Endothelial cell of umbilical vein (primary cell): ENCODE measurements at regions not wholly inside any gene's neighbourhood (a gene's known extent, or its start where the extent isn't known, plus 50 kb on each side); places are given as distances from the start of the nearest gene placed in this dataset.

Source experiments
- BruUV-seq: library from RNA; stranded (reverse); fragments of 400-500 nt; replicated peaks from 2 replicates; lab custom pipeline; 2021; lab: Mats Ljungman, UMichigan
- CTCF ChIA-PET: fragments of 300-600, 350-600 bp; sonication (Branson Sonifier 250); formaldehyde crosslinking; loops from one replicate; lab custom pipeline; 2021; ENCODE audit warnings: antibody characterized with exemption, inconsistent platforms; lab: Charles Lee
- POLR2A ChIA-PET: fragments of 300-600, 350-600 bp; sonication (Branson Sonifier 250); formaldehyde crosslinking; loops from one replicate; lab custom pipeline; 2021; ENCODE audit warnings: antibody characterized with exemption, inconsistent platforms; lab: Charles Lee
- DNase-seq: peaks from one replicate; pipeline ENCODE4 v3.0.0-alpha.2; 2011; ENCODE audit warnings: low read depth, low spot score
- FAIRE-seq: peaks from 2 replicates; lab custom pipeline; 2011; peaks lifted over from hg19 to GRCh38; lab: Jason Lieb, UNC
- H2AFZ ChIP-seq: 2 replicates; pipeline ENCODE4 v1.6.0; 2012; ENCODE audit warnings: low read depth, low read length, control low read depth, inconsistent platforms
- H3K27ac ChIP-seq: 2 replicates; pipeline ENCODE4 v1.5.1; 2011; ENCODE audit warnings: low read depth, mild to moderate bottlenecking, control low read depth, low read length, moderate library complexity; ENCODE audit not compliant: insufficient read depth
- H3K27me3 ChIP-seq, 2 experiments: 2 replicates each; pipeline versions ENCODE4 v1.6.0 to v1.6.1; 2011; ENCODE audit warnings: low read length in 2 of 2, mixed read lengths in 1 of 2; ENCODE audit not compliant: control insufficient read depth in 2 of 2, insufficient read depth in 2 of 2
- H3K36me3 ChIP-seq, 2 experiments: 2 replicates in 1 of 2; 3 replicates in 1 of 2; pipeline ENCODE4 v1.5.1; 2011; ENCODE audit warnings: low read length in 2 of 2, mild to moderate bottlenecking in 1 of 2, moderate library complexity in 1 of 2; ENCODE audit not compliant: control insufficient read depth in 2 of 2, insufficient read depth in 2 of 2; ENCODE audit errors: extremely low read depth in 1 of 2
- H3K4me1 ChIP-seq: 3 replicates; pipeline ENCODE4 v1.5.1; 2011; ENCODE audit warnings: mild to moderate bottlenecking, low read length; ENCODE audit not compliant: control insufficient read depth, insufficient read depth; ENCODE audit errors: extremely low read depth
- H3K4me2 ChIP-seq: 2 replicates; pipeline ENCODE4 v1.6.1; 2011; ENCODE audit warnings: low read length, control low read depth, mixed read lengths; ENCODE audit not compliant: insufficient read depth
- H3K4me3 ChIP-seq, 3 experiments: fragments of 200-600 bp in 1 of 3; sonication (generic), shearing (Covaris generic) in 1 of 3; replicated peaks in 1 of 3; 2 replicates each; pipeline ENCODE4 v1.5.1; 2011 to 2016; ENCODE audit warnings: control low read depth in 3 of 3, low read length in 3 of 3, mild to moderate bottlenecking in 2 of 3, inconsistent platforms in 1 of 3, low read depth in 1 of 3, moderate library complexity in 1 of 3; ENCODE audit not compliant: insufficient read depth in 1 of 3
- H3K79me2 ChIP-seq: 2 replicates; pipeline ENCODE4 v1.6.0; 2012; ENCODE audit warnings: low read length, inconsistent platforms; ENCODE audit not compliant: control insufficient read depth, insufficient read depth
- H3K9ac ChIP-seq: replicated peaks from 2 replicates; pipeline ENCODE3; 2011; ENCODE audit warnings: low read length, control low read depth; ENCODE audit not compliant: insufficient read depth; ENCODE audit errors: extremely low read depth
- H3K9me1 ChIP-seq: replicated peaks from 3 replicates; pipeline ENCODE4 v1.6.0; 2011; ENCODE audit warnings: mild to moderate bottlenecking, low read length; ENCODE audit not compliant: control insufficient read depth, insufficient read depth; ENCODE audit errors: extremely low read depth
- H3K9me3 ChIP-seq: replicated peaks from 2 replicates; pipeline ENCODE4 v1.5.1; 2012; ENCODE audit warnings: low read length, inconsistent platforms; ENCODE audit not compliant: control insufficient read depth, insufficient read depth
- H4K20me1 ChIP-seq: replicated peaks from 2 replicates; pipeline ENCODE3; 2011; ENCODE audit warnings: mild to moderate bottlenecking, low read length; ENCODE audit not compliant: control insufficient read depth, insufficient read depth; ENCODE audit errors: extremely low read depth
- CTCF ChIP-seq, 2 donors: IDR thresholded peaks; 1 replicate in 1 of 2; 2 replicates in 1 of 2; pipeline ENCODE4 v1.5.1; 2011; ENCODE audit warnings: low read length in 2 of 2, mild to moderate bottlenecking in 2 of 2, moderate library complexity in 2 of 2, control low read depth in 1 of 2, inconsistent platforms in 1 of 2, low read depth in 1 of 2; ENCODE audit not compliant: insufficient read depth in 1 of 2; ENCODE audit errors: extremely low read depth in 1 of 2
- EZH2 ChIP-seq: IDR thresholded peaks from 2 replicates; pipeline ENCODE4 v1.6.1; 2012; ENCODE audit warnings: borderline replicate concordance, low read depth, mild to moderate bottlenecking, moderate library complexity, low read length, inconsistent platforms; ENCODE audit not compliant: severe bottlenecking
- FOS ChIP-seq: IDR thresholded peaks from 2 replicates; pipeline ENCODE4 v1.6.1; 2011; ENCODE audit warnings: mild to moderate bottlenecking, low read length, moderate library complexity, borderline replicate concordance; ENCODE audit not compliant: insufficient read depth
- GATA2 ChIP-seq: IDR thresholded peaks from 2 replicates; pipeline ENCODE4 v1.7.0; 2011; ENCODE audit warnings: low read depth, mild to moderate bottlenecking, moderate library complexity, mixed read lengths, low read length; ENCODE audit not compliant: insufficient read length, insufficient read depth
- JUN ChIP-seq: IDR thresholded peaks from 2 replicates; pipeline ENCODE4 v1.6.1; 2011; ENCODE audit warnings: borderline replicate concordance, low read depth; ENCODE audit not compliant: insufficient read length, insufficient read depth
- MYC ChIP-seq: IDR thresholded peaks from one replicate; pipeline ENCODE4 v1.6.1; 2011; ENCODE audit warnings: mild to moderate bottlenecking, low read depth, low read length
- POLR2A ChIP-seq: IDR thresholded peaks from 2 replicates; pipeline ENCODE4 v1.6.1; 2012; ENCODE audit warnings: low read depth, mild to moderate bottlenecking, control low read depth, low read length
- POLR2AphosphoS5 ChIP-seq: IDR thresholded peaks from 2 replicates; pipeline ENCODE4 v1.6.1; 2012; ENCODE audit warnings: low read depth, mild to moderate bottlenecking, control low read depth, low read length, moderate library complexity; ENCODE audit not compliant: insufficient read depth
- dilution Hi-C: fragments of 300-500 bp; cut with MboI; formaldehyde crosslinking; loops from one replicate; pipeline ENCODE4 v1.15.0; 2019; ENCODE audit warnings: low sequenced_read_pairs; ENCODE audit not compliant: extremely low pct_ligation_motif_present
- intact Hi-C: fragments of 100-400 bp; cut with micrococcal nuclease; formaldehyde crosslinking; loops from one replicate; pipeline ENCODE4 v1.10.0; 2022
- TF ChIP-seq, protein P1 (sequence below): IDR thresholded peaks from 2 replicates; pipeline ENCODE4 v1.6.1; 2011; ENCODE audit not compliant: insufficient read depth, insufficient read length

GRCh38 chr9:21684831-21685362 is 117.5 kb upstream of the MTAP start:
- H3K4me2 ChIP-seq = peak overlapping the region; percentile 57
- intact Hi-C loops (loop anchor here (1.0 to 10.0 kb wide), 8 partner anchors 8 to 420 kb away; no protein-coding TSS in a partner anchor), dilution Hi-C loops (loop anchor here (10.0 kb wide), 1 partner anchor 130 kb away; no protein-coding TSS in a partner anchor)
- H3K9ac ChIP-seq = peak overlapping the region; percentile 85
- H3K9me3 ChIP-seq = no peaks in the 10 kb centered on the region
- peaks cover 89% of the 10 kb centered on the region for H3K4me1 ChIP-seq
- FAIRE-seq (peak; percentile 90), DNase-seq (peak; percentile 98)
- no peaks in the 10 kb centered on the region for H3K36me3 ChIP-seq
- peak overlapping the region in 1 of 3 experiments; percentile 9 for H3K4me3 ChIP-seq
- ChIA-PET POLR2A (no interaction called here), CTCF (interaction anchor here (1.3 to 1.5 kb wide), 4 partner anchors 24 to 219 kb away, joined by 3 to 6 read pairs (median 5); no protein-coding TSS in a partner anchor)
- no peaks in the 10 kb centered on the region for H3K27me3 ChIP-seq
- H3K79me2 ChIP-seq = peaks cover 9% of the 10 kb centered on the region
- H3K27ac ChIP-seq = peak overlapping the region; percentile 96
- H2AFZ ChIP-seq = no peak overlapping the region
- H3K9me1 ChIP-seq = no peaks in the 10 kb centered on the region
- no peaks in the 10 kb centered on the region for H4K20me1 ChIP-seq
- BruUV-seq = no TSS peak
- TF ChIP-seq CTCF (IDR thresholded peaks at IDR 0.05; ENCODE audit: extremely low read depth in 1 of 2, insufficient read depth in 1 of 2, low read depth in 1 of 2, low read length in 2 of 2) = no peak
- peak; percentile 100 for TF ChIP-seq FOS
- TF ChIP-seq POLR2AphosphoS5 = peak; percentile 89
- TF ChIP-seq, protein P1, sequence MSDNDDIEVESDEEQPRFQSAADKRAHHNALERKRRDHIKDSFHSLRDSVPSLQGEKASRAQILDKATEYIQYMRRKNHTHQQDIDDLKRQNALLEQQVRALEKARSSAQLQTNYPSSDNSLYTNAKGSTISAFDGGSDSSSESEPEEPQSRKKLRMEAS = no peak
- TF ChIP-seq JUN = peak; percentile 100
- TF ChIP-seq POLR2A = peak; percentile 43
- TF ChIP-seq GATA2 = peak; percentile 75
- TF ChIP-seq MYC = no peak
- no peak for TF ChIP-seq EZH2
